ENCODE measurements at regions not wholly inside any gene's neighbourhood (a gene's known extent, or its start where the extent isn't known, plus 50 kb on each side); places are given as distances from the start of the nearest gene placed in this dataset.
"Not testable (repeated sequence)": the region's sequence is repeated elsewhere in the genome, so short reads cannot be mapped to it uniquely, and the experiment has no call there.

DNA sequence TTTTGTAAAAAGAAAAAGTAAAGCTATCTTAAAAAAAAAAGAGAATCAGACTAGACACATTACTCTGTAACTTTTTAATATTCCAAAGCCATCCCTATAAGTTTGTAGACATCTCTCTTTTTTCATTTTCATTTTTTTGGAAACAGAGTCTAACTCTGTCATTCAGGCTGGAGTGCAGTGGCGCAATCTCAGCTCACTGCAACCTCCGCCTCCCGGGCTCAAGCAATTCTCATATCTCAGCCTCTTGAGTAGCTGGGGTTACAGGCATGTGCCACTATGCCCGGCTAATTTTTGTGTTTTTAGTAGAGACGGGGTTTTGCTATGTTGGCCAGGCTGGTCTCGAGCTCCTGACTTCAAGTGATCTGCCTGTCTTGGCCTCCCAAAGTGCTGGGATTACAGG, 51.4 kb upstream of the ANKH start:
- not testable (repeated sequence) for DNase-seq

DNA sequence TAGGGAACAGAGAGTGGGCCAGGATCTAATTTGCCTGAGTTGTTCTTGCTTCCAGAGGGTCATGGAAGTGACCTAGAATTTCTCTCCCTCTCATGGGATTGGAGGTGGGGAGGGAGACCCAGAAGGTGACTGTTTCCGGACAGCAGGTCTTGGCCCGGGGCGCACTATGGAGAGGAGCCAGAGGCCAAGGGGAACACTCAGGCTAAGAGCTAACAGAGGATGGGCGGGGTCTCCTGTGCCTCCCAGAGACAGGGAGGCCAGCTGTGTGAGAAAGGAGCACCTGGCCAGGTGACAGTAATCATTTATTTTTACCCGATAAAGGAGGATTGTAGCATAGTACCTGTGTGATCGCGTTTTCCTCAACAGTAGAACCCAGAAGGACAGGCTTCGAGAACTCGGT, 50.9 kb upstream of the ANKH start:
- DNase-seq, result no peak

Measured in bone marrow (tissue), 2 donors.